ENCODE measurements at regions not wholly inside any gene's neighbourhood (a gene's known extent, or its start where the extent isn't known, plus 50 kb on each side); places are given as distances from the start of the nearest gene placed in this dataset.

- no peak for DNase-seq (ENCODE audit: extremely low read depth, insufficient read length)
- no peaks in the 10 kb centered on the region; the same call in 1 of the 2 replicates for H3K27me3 ChIP-seq (replicated peaks; ENCODE audit: control insufficient read depth, insufficient read depth, low read length)
- H3K36me3 ChIP-seq (ENCODE audit: control insufficient read depth, insufficient read depth, low read length), result no peaks in the 10 kb centered on the region
- no peak for TF ChIP-seq CTCF (IDR thresholded peaks at IDR 0.05; ENCODE audit: insufficient read depth, low read length, poor library complexity, severe bottlenecking)
- H3K4me3 ChIP-seq (replicated peaks; ENCODE audit: low read depth, low read length), result no peak overlapping the region
Measured at GRCh38 chr15:60072826-60073465, 68.8 kb downstream of the FOXB1 start.

- no peak overlapping the region for H3K4me3 ChIP-seq (replicated peaks; ENCODE audit: low read depth, low read length)
- no peaks in the 10 kb centered on the region for H3K36me3 ChIP-seq (ENCODE audit: control insufficient read depth, insufficient read depth, low read length)
- no peaks in the 10 kb centered on the region; the same call in 1 of the 2 replicates for H3K27me3 ChIP-seq (replicated peaks; ENCODE audit: control insufficient read depth, insufficient read depth, low read length)
- DNase-seq (ENCODE audit: extremely low read depth, insufficient read length), result no peak
- no peak for TF ChIP-seq CTCF (IDR thresholded peaks at IDR 0.05; ENCODE audit: insufficient read depth, low read length, poor library complexity, severe bottlenecking)
Measured at GRCh38 chr15:60073466-60073840, 69.3 kb downstream of the FOXB1 start.

GRCh38 chr15:60074181-60074885 is 70.2 kb downstream of the FOXB1 start:
- no peak for DNase-seq (ENCODE audit: extremely low read depth, insufficient read length)
- H3K4me3 ChIP-seq (replicated peaks; ENCODE audit: low read depth, low read length), result no peak overlapping the region
- no peaks in the 10 kb centered on the region; the same call in 1 of the 2 replicates for H3K27me3 ChIP-seq (replicated peaks; ENCODE audit: control insufficient read depth, insufficient read depth, low read length)
- no peaks in the 10 kb centered on the region for H3K36me3 ChIP-seq (ENCODE audit: control insufficient read depth, insufficient read depth, low read length)
- no peak for TF ChIP-seq CTCF (IDR thresholded peaks at IDR 0.05; ENCODE audit: insufficient read depth, low read length, poor library complexity, severe bottlenecking)

GRCh38 chr15:60076045-60076444 is 71.9 kb downstream of the FOXB1 start:
- Histone ChIP-seq H3K4me3 (replicated peaks; ENCODE audit: low read depth, low read length) (no peak overlapping the region), H3K27me3 (replicated peaks; ENCODE audit: control insufficient read depth, insufficient read depth, low read length) (no peaks in the 10 kb centered on the region; the same call in 1 of the 2 replicates), H3K36me3 (ENCODE audit: control insufficient read depth, insufficient read depth, low read length) (no peaks in the 10 kb centered on the region)
- no peak for DNase-seq (ENCODE audit: extremely low read depth, insufficient read length)
- TF ChIP-seq CTCF (IDR thresholded peaks at IDR 0.05; ENCODE audit: insufficient read depth, low read length, poor library complexity, severe bottlenecking), result no peak

GRCh38 chr15:60076582-60077276 is 72.6 kb downstream of the FOXB1 start:
- DNase-seq (ENCODE audit: extremely low read depth, insufficient read length), result no peak
- no peaks in the 10 kb centered on the region for H3K36me3 ChIP-seq (ENCODE audit: control insufficient read depth, insufficient read depth, low read length)
- no peak overlapping the region for H3K4me3 ChIP-seq (replicated peaks; ENCODE audit: low read depth, low read length)
- H3K27me3 ChIP-seq (replicated peaks; ENCODE audit: control insufficient read depth, insufficient read depth, low read length), result no peaks in the 10 kb centered on the region; the same call in 1 of the 2 replicates
- no peak for TF ChIP-seq CTCF (IDR thresholded peaks at IDR 0.05; ENCODE audit: insufficient read depth, low read length, poor library complexity, severe bottlenecking)

All from GM06990 (cell line).